ENCODE measurements at regions not wholly inside any gene's neighbourhood (a gene's known extent, or its start where the extent isn't known, plus 50 kb on each side); places are given as distances from the start of the nearest gene placed in this dataset.

DNA sequence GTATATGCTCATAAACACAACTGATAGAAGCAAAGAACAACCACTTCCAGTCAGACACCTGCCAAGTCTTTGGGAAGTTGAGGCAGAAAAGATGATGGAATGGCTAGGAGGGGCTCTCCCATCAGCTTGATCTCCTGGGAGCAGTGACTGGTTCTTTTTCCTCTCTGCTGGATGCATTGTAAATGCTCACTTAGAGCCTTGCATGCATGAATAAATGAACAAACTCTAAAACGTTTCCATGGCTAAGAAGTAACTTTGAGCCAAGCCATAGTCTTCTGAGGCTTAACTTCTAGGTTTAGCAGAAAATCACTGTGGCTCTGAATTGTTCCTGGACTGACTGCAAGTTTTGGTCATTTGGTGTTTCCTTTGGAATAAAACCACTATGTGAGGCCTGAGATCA lies 166.4 kb upstream of the CITED2 start:
- TF ChIP-seq, protein P1, sequence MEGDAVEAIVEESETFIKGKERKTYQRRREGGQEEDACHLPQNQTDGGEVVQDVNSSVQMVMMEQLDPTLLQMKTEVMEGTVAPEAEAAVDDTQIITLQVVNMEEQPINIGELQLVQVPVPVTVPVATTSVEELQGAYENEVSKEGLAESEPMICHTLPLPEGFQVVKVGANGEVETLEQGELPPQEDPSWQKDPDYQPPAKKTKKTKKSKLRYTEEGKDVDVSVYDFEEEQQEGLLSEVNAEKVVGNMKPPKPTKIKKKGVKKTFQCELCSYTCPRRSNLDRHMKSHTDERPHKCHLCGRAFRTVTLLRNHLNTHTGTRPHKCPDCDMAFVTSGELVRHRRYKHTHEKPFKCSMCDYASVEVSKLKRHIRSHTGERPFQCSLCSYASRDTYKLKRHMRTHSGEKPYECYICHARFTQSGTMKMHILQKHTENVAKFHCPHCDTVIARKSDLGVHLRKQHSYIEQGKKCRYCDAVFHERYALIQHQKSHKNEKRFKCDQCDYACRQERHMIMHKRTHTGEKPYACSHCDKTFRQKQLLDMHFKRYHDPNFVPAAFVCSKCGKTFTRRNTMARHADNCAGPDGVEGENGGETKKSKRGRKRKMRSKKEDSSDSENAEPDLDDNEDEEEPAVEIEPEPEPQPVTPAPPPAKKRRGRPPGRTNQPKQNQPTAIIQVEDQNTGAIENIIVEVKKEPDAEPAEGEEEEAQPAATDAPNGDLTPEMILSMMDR (IDR thresholded peaks at IDR 0.05), result no peak
- Mint-ChIP-seq H3K4me1 (ENCODE audit: unreplicated experiment) (peaks cover 53% of the 10 kb centered on the region), H3K9me3 (ENCODE audit: unreplicated experiment) (no peaks in the 10 kb centered on the region), H3K36me3 (ENCODE audit: unreplicated experiment) (no peaks in the 10 kb centered on the region), H3K27me3 (ENCODE audit: unreplicated experiment) (no peaks in the 10 kb centered on the region), H3K4me3 (ENCODE audit: unreplicated experiment) (no peak overlapping the region), H3K27ac (ENCODE audit: unreplicated experiment) (no peak overlapping the region)
- no peak for DNase-seq (ENCODE audit: extremely low spot score, unreplicated experiment)

DNA sequence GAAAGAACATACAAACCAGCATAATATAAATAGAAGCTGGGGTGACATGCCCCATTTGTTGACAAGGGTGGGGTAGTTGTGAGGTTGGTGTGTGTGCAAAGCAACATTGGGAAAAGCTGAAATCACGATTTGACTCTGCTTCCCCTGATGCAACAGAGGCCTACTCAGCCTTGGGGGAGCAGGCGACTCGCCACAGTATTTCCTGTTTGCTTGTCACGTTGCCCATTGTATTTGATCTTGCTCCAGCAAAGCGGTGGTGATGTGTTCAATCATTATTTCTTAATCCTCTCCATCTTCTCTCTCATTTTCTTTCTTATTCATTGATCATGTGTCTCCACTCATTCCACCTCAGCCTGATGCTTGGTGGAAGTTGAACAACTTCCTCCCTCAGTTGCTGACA lies 165.8 kb upstream of the CITED2 start:
- H3K4me3 Mint-ChIP-seq (ENCODE audit: unreplicated experiment), result no peak overlapping the region
- no peak for DNase-seq (ENCODE audit: extremely low spot score, unreplicated experiment)
- H3K36me3 Mint-ChIP-seq (ENCODE audit: unreplicated experiment), result no peaks in the 10 kb centered on the region
- H3K9me3 Mint-ChIP-seq (ENCODE audit: unreplicated experiment), result no peaks in the 10 kb centered on the region
- H3K27ac Mint-ChIP-seq (ENCODE audit: unreplicated experiment), result no peak overlapping the region
- peaks cover 49% of the 10 kb centered on the region for H3K4me1 Mint-ChIP-seq (ENCODE audit: unreplicated experiment)
- TF ChIP-seq, protein P1 (IDR thresholded peaks at IDR 0.05), result no peak
- H3K27me3 Mint-ChIP-seq (ENCODE audit: unreplicated experiment), result no peaks in the 10 kb centered on the region

DNA sequence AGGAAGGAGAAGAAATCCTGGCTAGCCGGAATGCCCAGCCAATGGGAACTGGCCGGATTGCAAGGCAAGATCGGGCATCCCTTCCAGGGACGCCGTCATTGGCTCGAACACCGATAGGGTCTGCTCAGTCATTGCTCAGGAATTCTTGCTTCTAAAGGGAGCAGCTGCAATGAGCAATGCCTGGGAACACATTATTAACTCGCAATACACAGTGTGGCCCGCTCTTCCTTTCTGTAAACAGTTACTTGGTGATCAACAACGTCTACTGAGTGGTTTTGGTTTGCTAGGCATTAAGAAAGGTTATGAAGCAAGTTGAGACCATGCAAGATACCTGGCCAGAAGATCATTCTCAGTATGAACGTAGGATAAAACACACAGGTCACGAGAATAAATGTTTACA lies 165.4 kb upstream of the CITED2 start:
- Mint-ChIP-seq H3K27me3 (ENCODE audit: unreplicated experiment) (no peaks in the 10 kb centered on the region), H3K4me3 (ENCODE audit: unreplicated experiment) (no peak overlapping the region), H3K4me1 (ENCODE audit: unreplicated experiment) (peaks cover 47% of the 10 kb centered on the region), H3K27ac (ENCODE audit: unreplicated experiment) (no peak overlapping the region), H3K36me3 (ENCODE audit: unreplicated experiment) (no peaks in the 10 kb centered on the region), H3K9me3 (ENCODE audit: unreplicated experiment) (no peaks in the 10 kb centered on the region)
- DNase-seq (ENCODE audit: extremely low spot score, unreplicated experiment), result no peak
- TF ChIP-seq, protein P1 (IDR thresholded peaks at IDR 0.05), result no peak

DNA sequence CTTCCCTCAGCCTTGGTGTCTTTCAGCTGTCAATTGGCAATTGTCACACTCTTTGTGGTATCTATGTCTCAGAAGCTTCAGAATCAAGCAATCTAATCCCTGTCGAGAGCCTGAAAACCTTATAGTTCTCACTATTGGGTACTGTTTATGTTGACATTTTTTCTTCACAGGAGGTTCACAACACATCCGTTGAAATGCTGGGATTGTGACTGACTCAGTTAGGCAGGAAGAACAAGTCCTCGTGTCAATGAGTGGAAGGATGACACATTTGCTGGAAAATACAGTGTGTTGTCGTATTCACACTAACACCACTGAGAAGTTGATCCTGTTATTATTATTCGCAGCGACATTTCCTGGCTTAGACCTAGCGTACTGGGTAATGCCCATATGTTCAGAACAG lies 163.9 kb upstream of the CITED2 start:
- H3K27me3 Mint-ChIP-seq (ENCODE audit: unreplicated experiment), result no peaks in the 10 kb centered on the region
- H3K27ac Mint-ChIP-seq (ENCODE audit: unreplicated experiment), result peak overlapping the region; percentile 24
- TF ChIP-seq, protein P1 (IDR thresholded peaks at IDR 0.05), result no peak
- H3K4me3 Mint-ChIP-seq (ENCODE audit: unreplicated experiment), result no peak overlapping the region
- H3K36me3 Mint-ChIP-seq (ENCODE audit: unreplicated experiment), result no peaks in the 10 kb centered on the region
- peaks cover 60% of the 10 kb centered on the region for H3K4me1 Mint-ChIP-seq (ENCODE audit: unreplicated experiment)
- H3K9me3 Mint-ChIP-seq (ENCODE audit: unreplicated experiment), result no peaks in the 10 kb centered on the region
- DNase-seq (ENCODE audit: extremely low spot score, unreplicated experiment), result no peak

DNA sequence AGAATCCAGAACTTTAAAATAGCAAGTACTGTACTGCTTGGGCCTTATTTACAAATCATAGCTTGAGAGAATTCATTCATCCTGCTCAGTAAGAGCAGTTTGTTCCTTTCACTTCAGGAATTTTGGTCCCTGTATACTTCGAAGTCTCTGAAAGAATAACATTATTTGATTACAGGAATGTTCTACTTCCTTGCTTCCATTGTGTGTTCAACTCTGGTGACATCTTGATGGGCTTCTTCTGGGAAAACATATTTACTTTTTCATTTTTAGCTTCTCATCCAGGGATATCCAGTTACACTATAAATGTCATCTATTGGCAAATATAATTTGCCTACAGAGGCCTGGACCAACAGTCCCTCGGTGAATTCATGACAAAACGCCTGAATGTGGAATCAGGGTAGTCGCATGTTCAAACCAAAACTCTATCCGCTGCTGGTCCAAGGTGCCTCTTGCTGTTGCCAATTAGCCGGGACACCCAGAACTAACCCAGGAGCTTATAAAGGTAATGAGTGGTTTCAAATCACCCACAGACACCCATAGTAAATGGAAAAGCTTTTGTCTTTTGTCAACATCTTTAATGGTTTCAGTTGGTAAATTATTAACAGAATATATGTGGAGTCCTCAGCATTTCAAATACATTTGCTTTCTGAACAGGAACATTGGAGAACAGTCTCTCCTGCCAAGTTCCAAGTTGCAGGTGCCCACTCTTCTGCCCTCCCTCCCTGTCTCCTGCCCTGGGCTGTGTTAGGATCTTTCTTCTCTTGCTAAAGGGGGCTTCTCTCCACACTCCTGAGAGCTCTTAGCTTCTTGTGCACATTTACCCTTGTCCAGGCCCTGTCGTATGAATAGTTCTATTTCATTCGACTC lies 162.5 kb upstream of the CITED2 start:
- Mint-ChIP-seq H3K36me3 (ENCODE audit: unreplicated experiment) (no peaks in the 10 kb centered on the region), H3K9me3 (ENCODE audit: unreplicated experiment) (no peaks in the 10 kb centered on the region), H3K27me3 (ENCODE audit: unreplicated experiment) (no peaks in the 10 kb centered on the region), H3K27ac (ENCODE audit: unreplicated experiment) (peak overlapping the region; percentile 91), H3K4me1 (ENCODE audit: unreplicated experiment) (peaks cover 66% of the 10 kb centered on the region), H3K4me3 (ENCODE audit: unreplicated experiment) (no peak overlapping the region)
- no peak for DNase-seq (ENCODE audit: extremely low spot score, unreplicated experiment)
- TF ChIP-seq, protein P1 (IDR thresholded peaks at IDR 0.05), result no peak

Measured in osteocyte (in vitro differentiated cells).